SK-N-SH treated with all-trans-retinoic acid at 6 μM for 48 hours (cell line): ENCODE measurements at regions not wholly inside any gene's neighbourhood (a gene's known extent, or its start where the extent isn't known, plus 50 kb on each side); places are given as distances from the start of the nearest gene placed in this dataset.

Source experiments
- ARNTL ChIP-seq: fragments of 450-650 bp; formaldehyde crosslinking; IDR thresholded peaks from 2 replicates; pipeline ENCODE4 v1.5.0; 2020; ENCODE audit warnings: low read depth, mild to moderate bottlenecking, moderate library complexity, borderline replicate concordance
- CSRNP3 ChIP-seq: fragments of 250-450 bp; sonication (Bioruptor Pico); IDR thresholded peaks from 2 replicates; pipeline ENCODE4 v1.5.1; 2021; ENCODE audit warnings: mild to moderate bottlenecking, moderate library complexity
- PATZ1 ChIP-seq: fragments of 250-450 bp; sonication (Bioruptor Pico); IDR thresholded peaks from 2 replicates; pipeline ENCODE4 v1.8.0; 2020; ENCODE audit warnings: mild to moderate bottlenecking, moderate library complexity, borderline replicate concordance
- TSHZ2 ChIP-seq: fragments of 250-450 bp; sonication (Bioruptor Pico); IDR thresholded peaks from 2 replicates; pipeline ENCODE4 v1.5.0; 2020; ENCODE audit warnings: mild to moderate bottlenecking, moderate library complexity
- ZFP3 ChIP-seq: fragments of 250-450 bp; sonication (Bioruptor Pico); IDR thresholded peaks from 2 replicates; pipeline ENCODE4 v1.5.0; 2020; ENCODE audit warnings: mild to moderate bottlenecking, moderate library complexity

GRCh38 chr1:117803318-117803717 is 126.1 kb downstream of the GDAP2 start:
- TF ChIP-seq TSHZ2 (no peak), CSRNP3 (no peak), ZFP3 (no peak), ARNTL (CRISPR knock-in tag) (no peak), PATZ1 (CRISPR knock-in tag) (no peak)
